22Rv1 (cell line): ENCODE measurements at regions not wholly inside any gene's neighbourhood (a gene's known extent, or its start where the extent isn't known, plus 50 kb on each side); places are given as distances from the start of the nearest gene placed in this dataset.

Experiments used
- ZFX ChIP-seq: fragments of 450-650 bp; IDR thresholded peaks from 2 replicates; pipeline ENCODE4 v1.6.1; 2017; ENCODE audit warnings: antibody characterized with exemption, borderline replicate concordance
- TF ChIP-seq, protein P1 (sequence below): fragments of 450-650 bp; IDR thresholded peaks from 2 replicates; pipeline ENCODE4 v1.5.1; 2017; ENCODE audit warnings: mild to moderate bottlenecking

DNA sequence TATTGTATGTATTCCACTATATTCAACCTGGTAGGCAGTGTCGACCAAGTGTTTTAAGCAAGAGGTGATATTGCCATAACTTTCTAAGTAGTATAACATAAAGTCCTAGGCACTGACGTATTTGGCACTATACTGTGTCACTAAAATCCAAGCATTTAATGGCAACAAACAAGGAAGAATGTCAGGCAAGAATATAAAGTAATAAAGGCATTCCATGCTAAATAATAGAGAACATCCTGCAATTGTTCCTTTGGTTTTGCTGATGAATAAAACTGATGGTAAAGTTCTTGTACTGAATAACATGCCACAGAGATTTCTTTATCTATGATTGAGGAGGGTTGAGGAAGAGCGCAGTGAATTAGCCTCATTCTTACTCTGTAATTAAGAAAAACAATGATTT is 256.9 kb downstream of the HINT1 start:
- TF ChIP-seq, protein P1, sequence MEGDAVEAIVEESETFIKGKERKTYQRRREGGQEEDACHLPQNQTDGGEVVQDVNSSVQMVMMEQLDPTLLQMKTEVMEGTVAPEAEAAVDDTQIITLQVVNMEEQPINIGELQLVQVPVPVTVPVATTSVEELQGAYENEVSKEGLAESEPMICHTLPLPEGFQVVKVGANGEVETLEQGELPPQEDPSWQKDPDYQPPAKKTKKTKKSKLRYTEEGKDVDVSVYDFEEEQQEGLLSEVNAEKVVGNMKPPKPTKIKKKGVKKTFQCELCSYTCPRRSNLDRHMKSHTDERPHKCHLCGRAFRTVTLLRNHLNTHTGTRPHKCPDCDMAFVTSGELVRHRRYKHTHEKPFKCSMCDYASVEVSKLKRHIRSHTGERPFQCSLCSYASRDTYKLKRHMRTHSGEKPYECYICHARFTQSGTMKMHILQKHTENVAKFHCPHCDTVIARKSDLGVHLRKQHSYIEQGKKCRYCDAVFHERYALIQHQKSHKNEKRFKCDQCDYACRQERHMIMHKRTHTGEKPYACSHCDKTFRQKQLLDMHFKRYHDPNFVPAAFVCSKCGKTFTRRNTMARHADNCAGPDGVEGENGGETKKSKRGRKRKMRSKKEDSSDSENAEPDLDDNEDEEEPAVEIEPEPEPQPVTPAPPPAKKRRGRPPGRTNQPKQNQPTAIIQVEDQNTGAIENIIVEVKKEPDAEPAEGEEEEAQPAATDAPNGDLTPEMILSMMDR, result no peak
- TF ChIP-seq ZFX, result no peak
